GM11168 (cell line): ENCODE measurements at regions not wholly inside any gene's neighbourhood (a gene's known extent, or its start where the extent isn't known, plus 50 kb on each side); places are given as distances from the start of the nearest gene placed in this dataset.
"Not testable (repeated sequence)": the region's sequence is repeated elsewhere in the genome, so short reads cannot be mapped to it uniquely, and the experiment has no call there.

Experiments
- in situ Hi-C: fragments of 300-500 bp; cut with MboI; formaldehyde crosslinking; loops from one replicate; pipeline ENCODE4 v1.12.0; 2022; ENCODE audit warnings: low sequenced_read_pairs; ENCODE audit not compliant: unreplicated experiment

- in situ Hi-C loops: no loop called here
Measured at GRCh38 chr10:30172673-30173072, 113.3 kb upstream of the JCAD start.

- in situ Hi-C loops: no loop called here
Measured at GRCh38 chr10:30172091-30172490, 112.7 kb upstream of the JCAD start.

- in situ Hi-C loops: no loop called here
Measured at GRCh38 chr10:30171601-30172000, 112.2 kb upstream of the JCAD start.

GRCh38 chr10:30170814-30171213 lies 111.4 kb upstream of the JCAD start:
- in situ Hi-C loops: no loop called here

- in situ Hi-C loops: no loop called here
Measured at GRCh38 chr10:30170146-30170545, 110.8 kb upstream of the JCAD start.

GRCh38 chr10:30169342-30169741 lies 110.0 kb upstream of the JCAD start:
- in situ Hi-C loops: no loop called here

- in situ Hi-C loops: no loop called here
Measured at GRCh38 chr10:30166929-30167328, 107.5 kb upstream of the JCAD start.

- in situ Hi-C loops: not testable (repeated sequence)
Measured at GRCh38 chr10:30163410-30163809, 104.0 kb upstream of the JCAD start.

- in situ Hi-C loops: not testable (repeated sequence)
Measured at GRCh38 chr10:30162796-30163195, 103.4 kb upstream of the JCAD start.

GRCh38 chr10:30160271-30160982 lies 101.0 kb upstream of the JCAD start:
- in situ Hi-C loops: no loop called here

GRCh38 chr10:30159614-30160013 lies 100.2 kb upstream of the JCAD start:
- in situ Hi-C loops: not testable (repeated sequence)

GRCh38 chr10:30158325-30158960 lies 99.1 kb upstream of the JCAD start:
- in situ Hi-C loops: no loop called here

- in situ Hi-C loops: no loop called here
Measured at GRCh38 chr10:30155401-30155800, 96.0 kb upstream of the JCAD start.

GRCh38 chr10:30154561-30154960 lies 95.2 kb upstream of the JCAD start:
- in situ Hi-C loops: no loop called here

GRCh38 chr10:30154126-30154525 lies 94.7 kb upstream of the JCAD start:
- in situ Hi-C loops: no loop called here

- in situ Hi-C loops: no loop called here
Measured at GRCh38 chr10:30151581-30152389, 92.4 kb upstream of the JCAD start.

- in situ Hi-C loops: no loop called here
Measured at GRCh38 chr10:30141423-30141822, 82.0 kb upstream of the JCAD start.

GRCh38 chr10:30134171-30134945 lies 75.0 kb upstream of the JCAD start:
- in situ Hi-C loops: no loop called here

GRCh38 chr10:30133198-30133597 lies 73.8 kb upstream of the JCAD start:
- in situ Hi-C loops: no loop called here

- in situ Hi-C loops: not testable (repeated sequence)
Measured at GRCh38 chr10:30131369-30131768, 72.0 kb upstream of the JCAD start.
